ENCODE measurements at regions not wholly inside any gene's neighbourhood (a gene's known extent, or its start where the extent isn't known, plus 50 kb on each side); places are given as distances from the start of the nearest gene placed in this dataset.

GRCh38 chr6:1080453-1081337 lies 231.2 kb upstream of the FOXQ1 start:
- 25% methylated on average over 16 of the region's 34 CpGs for WGBS (ENCODE audit: low lambda C conversion rate)
- Histone ChIP-seq H3K4me2 (no peak overlapping the region), H3K9ac (no peak overlapping the region), H3F3A (replicated peaks; ENCODE audit: insufficient read depth) (no peaks in the 10 kb centered on the region), H3K27me3 (ENCODE audit: insufficient read depth) (peaks cover 70% of the 10 kb centered on the region; the same call in 1 of the 2 replicates), H3K4me3 (ENCODE audit: low read depth in 2 of 2, low read length in 1 of 2) (no peak overlapping the region), H2AFZ (ENCODE audit: low read depth) (no peak overlapping the region), H3K4me1 (ENCODE audit: control insufficient read depth in 1 of 2, insufficient read depth in 2 of 2, low read depth in 1 of 2, low read length in 1 of 2) (no peaks in the 10 kb centered on the region), H3K36me3 (replicated peaks in 1 of 2; ENCODE audit: control insufficient read depth in 1 of 2, insufficient read depth in 2 of 2, low read length in 1 of 2) (no peaks in the 10 kb centered on the region), H3K79me2 (ENCODE audit: insufficient read depth) (no peaks in the 10 kb centered on the region), H4K20me1 (ENCODE audit: insufficient read depth) (no peaks in the 10 kb centered on the region), H3K9me2 (no peaks in the 10 kb centered on the region), H3K9me3 (no peaks in the 10 kb centered on the region), H3K27ac (ENCODE audit: low read depth in 2 of 2, low read length in 1 of 2) (no peak overlapping the region)
- CTCF ChIA-PET, result no interaction called here
- POLR2A ChIA-PET, result no interaction called here
- DNase-seq, result no peak
- TF ChIP-seq REST (IDR thresholded peaks at IDR 0.05; ENCODE audit: low read depth, low read length) (no peak), ELF1 (IDR thresholded peaks at IDR 0.05) (no peak), YY1 (IDR thresholded peaks at IDR 0.05; ENCODE audit: low read depth) (no peak), USF2 (IDR thresholded peaks at IDR 0.05; ENCODE audit: borderline replicate concordance, low read depth, low read length) (no peak), CHD2 (IDR thresholded peaks at IDR 0.05; ENCODE audit: low read length, partially characterized antibody) (no peak), MAX (IDR thresholded peaks at IDR 0.05; ENCODE audit: low read depth) (no peak), RFX5 (IDR thresholded peaks at IDR 0.05; ENCODE audit: low read length) (no peak), RCOR1 (IDR thresholded peaks at IDR 0.05; ENCODE audit: low read length) (no peak), SMC3 (IDR thresholded peaks at IDR 0.05; ENCODE audit: low read depth, low read length) (no peak), TCF12 (IDR thresholded peaks at IDR 0.05) (no peak), GATA2 (CRISPR knock-in tag; IDR thresholded peaks at IDR 0.05) (no peak), MEF2A (IDR thresholded peaks at IDR 0.05; ENCODE audit: borderline replicate concordance, low read depth) (no peak)

- Histone ChIP-seq H3K9me2 (no peaks in the 10 kb centered on the region), H3K27ac (ENCODE audit: low read depth in 2 of 2, low read length in 1 of 2) (no peak overlapping the region), H3F3A (replicated peaks; ENCODE audit: insufficient read depth) (no peaks in the 10 kb centered on the region), H4K20me1 (ENCODE audit: insufficient read depth) (no peaks in the 10 kb centered on the region), H3K79me2 (ENCODE audit: insufficient read depth) (no peaks in the 10 kb centered on the region), H2AFZ (ENCODE audit: low read depth) (no peak overlapping the region), H3K36me3 (replicated peaks in 1 of 2; ENCODE audit: control insufficient read depth in 1 of 2, insufficient read depth in 2 of 2, low read length in 1 of 2) (no peaks in the 10 kb centered on the region), H3K9me3 (no peaks in the 10 kb centered on the region), H3K27me3 (ENCODE audit: insufficient read depth) (peaks cover 61% of the 10 kb centered on the region; the same call in 1 of the 2 replicates), H3K9ac (no peak overlapping the region), H3K4me1 (ENCODE audit: control insufficient read depth in 1 of 2, insufficient read depth in 2 of 2, low read depth in 1 of 2, low read length in 1 of 2) (no peaks in the 10 kb centered on the region), H3K4me2 (no peak overlapping the region), H3K4me3 (ENCODE audit: low read depth in 2 of 2, low read length in 1 of 2) (no peak overlapping the region)
- WGBS (ENCODE audit: low lambda C conversion rate), result 16% methylated on average over 6 of the region's 6 CpGs
- no peak for TF ChIP-seq TAF1 (IDR thresholded peaks at IDR 0.05; ENCODE audit: borderline replicate concordance, low read depth, low read length)
- TF ChIP-seq PBX3 (IDR thresholded peaks at IDR 0.05), result no peak
- no peak for DNase-seq
- POLR2A ChIA-PET, result no interaction called here
- CTCF ChIA-PET, result no interaction called here
Measured at GRCh38 chr6:1079525-1079924, 232.4 kb upstream of the FOXQ1 start.

Data from SK-N-SH (cell line).